HepG2 (cell line): ENCODE measurements at regions not wholly inside any gene's neighbourhood (a gene's known extent, or its start where the extent isn't known, plus 50 kb on each side); places are given as distances from the start of the nearest gene placed in this dataset.

ENCODE experiments used
- CTCF ChIP-seq: sonication (generic); formaldehyde crosslinking; IDR thresholded peaks from 2 replicates; pipeline ENCODE4 v1.5.0; 2020; ENCODE audit warnings: mild to moderate bottlenecking, missing genetic modification reagents, moderate library complexity
- ELF3 ChIP-seq: IDR thresholded peaks from 2 replicates; pipeline ENCODE4 v1.6.1; 2016; ENCODE audit warnings: missing genetic modification reagents, missing compliant biosample characterization
- MYC ChIP-seq: sonication (generic); formaldehyde crosslinking; IDR thresholded peaks from 2 replicates; pipeline ENCODE4 v1.9.0; 2021; ENCODE audit warnings: missing genetic modification reagents, borderline replicate concordance
- POLR2AphosphoS5 ChIP-seq: IDR thresholded peaks from 2 replicates; pipeline ENCODE4 v1.6.1; 2012; ENCODE audit warnings: low read depth, low read length
- ZKSCAN1 ChIP-seq: fragments of 150-350 bp; IDR thresholded peaks from 2 replicates; pipeline ENCODE4 v1.6.1; 2014; ENCODE audit warnings: low read length
- ZNF335 ChIP-seq: sonication (generic); formaldehyde crosslinking; IDR thresholded peaks from 2 replicates; pipeline ENCODE4 v1.4.0; 2020; ENCODE audit warnings: missing genetic modification reagents

- TF ChIP-seq ZKSCAN1 (no peak), MYC (CRISPR knock-in tag) (no peak), ELF3 (CRISPR knock-in tag) (no peak), POLR2AphosphoS5 (no peak), CTCF (CRISPR knock-in tag) (no peak), ZNF335 (no peak)
Measured at GRCh38 chrX:129310000-129310399, 213.3 kb downstream of the SMARCA1 start.
